GM12878 (cell line): ENCODE measurements at regions not wholly inside any gene's neighbourhood (a gene's known extent, or its start where the extent isn't known, plus 50 kb on each side); places are given as distances from the start of the nearest gene placed in this dataset.

ENCODE experiments used
- ATAC-seq: fragments of 200-7000 bp; cut with Tn5 transposase; 3 replicates; pipeline ENCODE4 v1.9.1; 2020; ENCODE audit warnings: mild to moderate bottlenecking, moderate library complexity
- BruUV-seq: library from RNA; stranded (reverse); fragments of 400-500 nt; replicated peaks from 2 replicates; lab custom pipeline; 2021; lab: Mats Ljungman, UMichigan
- CTCF ChIA-PET: fragments of 300-600 bp; sonication (Branson Sonifier 250); formaldehyde crosslinking; extraction: SDS; loops from one replicate; lab custom pipeline; 2021; ENCODE audit warnings: inconsistent platforms; lab: Yijun Ruan, JAX
- POLR2A ChIA-PET: fragments of 350-600 bp; formaldehyde crosslinking; extraction: SDS; loops from one replicate; lab custom pipeline; 2021; ENCODE audit warnings: inconsistent platforms; lab: Charles Lee
- RAD21 ChIA-PET: fragments of 300-600 bp; sonication (Branson Sonifier 250); formaldehyde crosslinking; loops from one replicate; lab custom pipeline; 2023; ENCODE audit warnings: antibody characterized with exemption; ENCODE audit not compliant: unreplicated experiment; lab: Charles Lee
- SMC1A ChIA-PET: fragments of 300-600 bp; sonication (Branson Sonifier 250); formaldehyde crosslinking; loops from one replicate; lab custom pipeline; 2023; ENCODE audit not compliant: unreplicated experiment, uncharacterized antibody; lab: Charles Lee
- DNase-seq: peaks from one replicate; pipeline ENCODE4 v3.0.0-alpha.2; 2011; ENCODE audit warnings: low read depth, low spot score
- FAIRE-seq: peaks from 3 replicates; lab custom pipeline; 2011; peaks lifted over from hg19 to GRCh38; lab: Jason Lieb, UNC
- H2AFZ ChIP-seq: 2 replicates; pipeline ENCODE4 v1.6.0; 2011; ENCODE audit warnings: low read depth, low read length, control low read depth; ENCODE audit not compliant: control insufficient read depth
- H3K27ac ChIP-seq: 2 replicates; pipeline ENCODE4 v1.5.1; 2011; ENCODE audit warnings: control low read depth; ENCODE audit not compliant: control insufficient read depth, insufficient read depth
- H3K27me3 ChIP-seq, 2 experiments: replicated peaks in 1 of 2; 2 replicates each; pipeline versions ENCODE4 v1.6.0 to v1.6.1; 2011; ENCODE audit warnings: low read length in 1 of 2; ENCODE audit not compliant: control insufficient read depth in 2 of 2, insufficient read depth in 2 of 2
- H3K36me3 ChIP-seq, 2 experiments: 2 replicates each; pipeline ENCODE4 v1.5.1; 2011; ENCODE audit warnings: low read length in 1 of 2; ENCODE audit not compliant: control insufficient read depth in 2 of 2, insufficient read depth in 2 of 2
- H3K4me1 ChIP-seq: 2 replicates; pipeline ENCODE4 v1.6.1; 2011; ENCODE audit warnings: mild to moderate bottlenecking, low read length, moderate library complexity, mixed read lengths; ENCODE audit not compliant: control insufficient read depth, insufficient read depth
- H3K4me2 ChIP-seq: 2 replicates; pipeline ENCODE4 v1.6.0; 2011; ENCODE audit warnings: control low read depth; ENCODE audit not compliant: control insufficient read depth, insufficient read depth
- H3K4me3 ChIP-seq: fragments of 200-600 bp; sonication (generic); 2 replicates; pipeline ENCODE4 v1.5.1; 2016
- H3K79me2 ChIP-seq: 2 replicates; pipeline ENCODE4 v1.6.0; 2011; ENCODE audit warnings: low read length; ENCODE audit not compliant: control insufficient read depth, insufficient read depth
- H3K9ac ChIP-seq: 2 replicates; pipeline ENCODE4 v1.8.0; 2011; ENCODE audit warnings: low read length, control low read depth, mixed read lengths; ENCODE audit not compliant: control insufficient read depth, insufficient read depth
- H3K9me3 ChIP-seq: replicated peaks from 3 replicates; pipeline ENCODE4 v1.5.1; 2011; ENCODE audit warnings: mild to moderate bottlenecking, low read length; ENCODE audit not compliant: control insufficient read depth, insufficient read depth
- H4K20me1 ChIP-seq: 2 replicates; pipeline ENCODE4 v1.6.0; 2011; ENCODE audit not compliant: control insufficient read depth, insufficient read depth
- CTCF ChIP-seq, 3 experiments: IDR thresholded peaks in 2 of 3; conservative IDR thresholded peaks in 1 of 3; 2 replicates each; pipeline ENCODE4 v1.5.1; 2011; ENCODE audit warnings: low read depth in 3 of 3, low read length in 3 of 3, mild to moderate bottlenecking in 3 of 3, control low read depth in 2 of 3, moderate library complexity in 2 of 3, inconsistent platforms in 1 of 3, mixed read lengths in 1 of 3; ENCODE audit not compliant: control insufficient read depth in 2 of 3, insufficient read depth in 1 of 3; ENCODE audit errors: extremely low read depth in 1 of 3
- GATAD2B ChIP-seq: fragments of 450-650 bp; conservative IDR thresholded peaks from 2 replicates; pipeline ENCODE4 v1.6.1; 2017; ENCODE audit warnings: low read depth, mild to moderate bottlenecking, moderate library complexity
- HSF1 ChIP-seq: fragments of 150-350 bp; IDR thresholded peaks from 2 replicates; pipeline ENCODE4 v1.6.1; 2014; ENCODE audit warnings: mild to moderate bottlenecking, low read depth, low read length
- JUND ChIP-seq: IDR thresholded peaks from 2 replicates; pipeline ENCODE4 v1.6.1; 2012; ENCODE audit warnings: low read depth, mild to moderate bottlenecking, low read length, improper control_type of control experiment, moderate library complexity
- MEF2B ChIP-seq: fragments of 450-650 bp; IDR thresholded peaks from 2 replicates; pipeline ENCODE4 v1.6.1; 2018; ENCODE audit warnings: mild to moderate bottlenecking, moderate library complexity; ENCODE audit not compliant: partially characterized antibody, poor library complexity, severe bottlenecking
- PRDM15 ChIP-seq: fragments of 450-650 bp; formaldehyde crosslinking; IDR thresholded peaks from 2 replicates; pipeline ENCODE4 v1.4.0; 2020; ENCODE audit warnings: mild to moderate bottlenecking, moderate library complexity
- RB1 ChIP-seq: fragments of 450-650 bp; formaldehyde crosslinking; IDR thresholded peaks from 2 replicates; pipeline ENCODE4 v1.6.1; 2017; ENCODE audit warnings: mild to moderate bottlenecking, borderline replicate concordance
- RCOR1 ChIP-seq: conservative IDR thresholded peaks from 2 replicates; pipeline ENCODE4 v1.6.1; 2012; ENCODE audit warnings: low read depth, low read length, improper control_type of control experiment
- SREBF1 ChIP-seq: IDR thresholded peaks from 2 replicates; pipeline ENCODE4 v1.6.1; 2012; ENCODE audit warnings: mild to moderate bottlenecking, low read length
- TBL1XR1 ChIP-seq: IDR thresholded peaks from 2 replicates; pipeline ENCODE4 v1.6.1; 2012; ENCODE audit warnings: low read depth, low read length, improper control_type of control experiment
- USF1 ChIP-seq: IDR thresholded peaks from 2 replicates; pipeline ENCODE4 v1.6.1; 2011; ENCODE audit warnings: borderline replicate concordance, low read depth, mild to moderate bottlenecking, moderate library complexity, mixed read lengths, low read length; ENCODE audit not compliant: insufficient read depth; ENCODE audit errors: extremely low read length
- WGBS: methylation state at CpG from one replicate; pipeline ENCODE4 v1.1.6; 2016; ENCODE audit warnings: low lambda C conversion rate; ENCODE audit not compliant: insufficient replicate concordance, insufficient coverage; ENCODE audit errors: missing lambda C conversion rate; 5-methylcytosine and 5-hydroxymethylcytosine counted together
- in situ Hi-C: fragments of 300-500 bp; cut with MboI; formaldehyde crosslinking; loops from 9 replicates; pipeline ENCODE4 v1.14.3; 2018; ENCODE audit warnings: mixed read lengths
- intact Hi-C: fragments of 100-400 bp; cut with micrococcal nuclease; formaldehyde crosslinking; loops from one replicate; pipeline ENCODE4 v1.14.2; 2022; ENCODE audit not compliant: unreplicated experiment

- POLR2A ChIA-PET, result interaction anchor here (0.6 kb wide), 1 partner anchor 28 kb away, joined by 3 read pairs; no protein-coding TSS in a partner anchor
- no peak overlapping the region for H3K4me3 ChIP-seq
- no peaks in the 10 kb centered on the region for H3K79me2 ChIP-seq
- CTCF ChIA-PET, result no interaction called here
- H3K9ac ChIP-seq, result no peak overlapping the region
- no peaks in the 10 kb centered on the region; the same call in 2 of the 3 replicates for H3K9me3 ChIP-seq
- DNase-seq (no peak), ATAC-seq (no peak), FAIRE-seq (no peak)
- H2AFZ ChIP-seq, result no peak overlapping the region
- SMC1A ChIA-PET, result interaction anchor here (1.2 kb wide), 1 partner anchor 12 kb away, joined by 3 read pairs; no protein-coding TSS in a partner anchor
- H3K4me2 ChIP-seq, result no peak overlapping the region
- H3K27me3 ChIP-seq, result no peaks in the 10 kb centered on the region
- WGBS, result 0% methylated on average over 1 of the region's 1 CpG
- in situ Hi-C loops (no loop called here), intact Hi-C loops (no loop called here)
- BruUV-seq, result no TSS peak
- H3K4me1 ChIP-seq, result no peaks in the 10 kb centered on the region
- no peak overlapping the region for H3K27ac ChIP-seq
- no peaks in the 10 kb centered on the region for H4K20me1 ChIP-seq
- RAD21 ChIA-PET, result no interaction called here
- TF ChIP-seq PRDM15 (no peak), HSF1 (no peak), CTCF (IDR thresholded peaks at IDR 0.05 in 2 of 3, conservative IDR thresholded peaks at IDR 0.05 in 1 of 3; ENCODE audit: control insufficient read depth in 2 of 3, extremely low read depth in 1 of 3, insufficient read depth in 1 of 3, low read depth in 3 of 3, low read length in 3 of 3) (no peak), USF1 (no peak), SREBF1 (no peak), TBL1XR1 (no peak), JUND (no peak), MEF2B (no peak), GATAD2B (no peak), RCOR1 (no peak), RB1 (no peak)
- no peaks in the 10 kb centered on the region for H3K36me3 ChIP-seq
Observed at GRCh38 chr5:104327801-104328200, 765.2 kb upstream of the NUDT12 start.
